HL-60 (cell line): ENCODE measurements at regions not wholly inside any gene's neighbourhood (a gene's known extent, or its start where the extent isn't known, plus 50 kb on each side); places are given as distances from the start of the nearest gene placed in this dataset.

Source experiments
- CTCF ChIP-seq: IDR thresholded peaks from one replicate; pipeline ENCODE4 v1.5.1; 2011; ENCODE audit warnings: low read length, control low read depth, inconsistent platforms; ENCODE audit not compliant: insufficient read depth
- GABPA ChIP-seq: IDR thresholded peaks from 2 replicates; pipeline ENCODE4 v1.6.1; 2012; ENCODE audit warnings: low read depth
- POLR2AphosphoS5 ChIP-seq: IDR thresholded peaks from 2 replicates; pipeline ENCODE4 v1.6.1; 2012; ENCODE audit warnings: low read depth
- SPI1 ChIP-seq: IDR thresholded peaks from 2 replicates; pipeline ENCODE4 v1.6.1; 2012; ENCODE audit warnings: low read depth, mild to moderate bottlenecking, borderline replicate concordance
- TF ChIP-seq, protein P1 (sequence below): IDR thresholded peaks from 2 replicates; pipeline ENCODE4 v1.6.1; 2012; ENCODE audit warnings: low read depth; ENCODE audit not compliant: insufficient replicate concordance

DNA sequence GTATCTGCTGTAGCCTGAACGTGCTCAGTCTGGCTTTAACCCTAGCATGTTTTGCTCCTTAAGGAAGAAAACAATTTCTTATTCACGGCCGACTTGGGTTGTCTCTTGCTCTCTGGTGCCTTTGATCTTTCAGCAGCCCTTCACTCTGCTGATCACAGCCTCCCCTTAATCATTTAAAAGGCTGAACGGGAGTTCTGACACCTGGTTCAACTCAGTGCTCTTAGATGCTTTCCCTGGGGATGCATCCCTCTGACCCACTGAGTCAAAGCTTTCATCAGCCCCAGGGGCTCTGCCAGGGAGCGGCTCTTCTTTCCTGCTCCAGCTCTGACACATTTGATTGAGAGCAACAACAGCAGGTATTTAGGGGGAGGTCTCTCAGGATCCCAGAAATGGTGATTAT lies 79.0 kb upstream of the FYN start:
- TF ChIP-seq CTCF, result no peak
- no peak for TF ChIP-seq POLR2AphosphoS5
- TF ChIP-seq GABPA, result no peak
- TF ChIP-seq, protein P1, sequence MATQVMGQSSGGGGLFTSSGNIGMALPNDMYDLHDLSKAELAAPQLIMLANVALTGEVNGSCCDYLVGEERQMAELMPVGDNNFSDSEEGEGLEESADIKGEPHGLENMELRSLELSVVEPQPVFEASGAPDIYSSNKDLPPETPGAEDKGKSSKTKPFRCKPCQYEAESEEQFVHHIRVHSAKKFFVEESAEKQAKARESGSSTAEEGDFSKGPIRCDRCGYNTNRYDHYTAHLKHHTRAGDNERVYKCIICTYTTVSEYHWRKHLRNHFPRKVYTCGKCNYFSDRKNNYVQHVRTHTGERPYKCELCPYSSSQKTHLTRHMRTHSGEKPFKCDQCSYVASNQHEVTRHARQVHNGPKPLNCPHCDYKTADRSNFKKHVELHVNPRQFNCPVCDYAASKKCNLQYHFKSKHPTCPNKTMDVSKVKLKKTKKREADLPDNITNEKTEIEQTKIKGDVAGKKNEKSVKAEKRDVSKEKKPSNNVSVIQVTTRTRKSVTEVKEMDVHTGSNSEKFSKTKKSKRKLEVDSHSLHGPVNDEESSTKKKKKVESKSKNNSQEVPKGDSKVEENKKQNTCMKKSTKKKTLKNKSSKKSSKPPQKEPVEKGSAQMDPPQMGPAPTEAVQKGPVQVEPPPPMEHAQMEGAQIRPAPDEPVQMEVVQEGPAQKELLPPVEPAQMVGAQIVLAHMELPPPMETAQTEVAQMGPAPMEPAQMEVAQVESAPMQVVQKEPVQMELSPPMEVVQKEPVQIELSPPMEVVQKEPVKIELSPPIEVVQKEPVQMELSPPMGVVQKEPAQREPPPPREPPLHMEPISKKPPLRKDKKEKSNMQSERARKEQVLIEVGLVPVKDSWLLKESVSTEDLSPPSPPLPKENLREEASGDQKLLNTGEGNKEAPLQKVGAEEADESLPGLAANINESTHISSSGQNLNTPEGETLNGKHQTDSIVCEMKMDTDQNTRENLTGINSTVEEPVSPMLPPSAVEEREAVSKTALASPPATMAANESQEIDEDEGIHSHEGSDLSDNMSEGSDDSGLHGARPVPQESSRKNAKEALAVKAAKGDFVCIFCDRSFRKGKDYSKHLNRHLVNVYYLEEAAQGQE, result no peak
- TF ChIP-seq SPI1, result no peak
